GM21576 (cell line): ENCODE measurements at regions not wholly inside any gene's neighbourhood (a gene's known extent, or its start where the extent isn't known, plus 50 kb on each side); places are given as distances from the start of the nearest gene placed in this dataset.

Source experiments
- ATAC-seq: cut with Tn5 transposase; IDR thresholded peaks from one replicate; pipeline ENCODE4 v1.9.1; 2021; ENCODE audit warnings: mild to moderate bottlenecking, moderate library complexity; ENCODE audit not compliant: unreplicated experiment

DNA sequence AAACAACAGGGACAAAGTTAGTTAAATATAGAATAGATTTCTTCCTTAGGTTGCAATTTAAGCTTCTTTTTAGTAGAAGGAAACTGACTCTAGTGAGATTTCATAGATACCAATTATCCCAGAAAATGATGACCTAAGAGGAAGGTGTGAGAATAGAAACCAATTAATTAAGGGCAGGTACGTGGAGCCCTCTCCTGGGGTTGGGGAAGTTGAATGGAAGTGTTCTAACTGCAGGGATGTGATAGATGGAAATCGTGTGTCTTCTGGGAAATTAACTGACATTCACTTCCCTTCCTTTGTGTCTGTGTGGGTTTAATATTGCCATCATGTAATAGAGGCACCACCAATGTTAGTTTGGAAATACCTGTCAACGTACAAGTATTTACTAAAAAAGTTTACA lies 204.1 kb upstream of the ANK2 start:
- ATAC-seq = no peak

DNA sequence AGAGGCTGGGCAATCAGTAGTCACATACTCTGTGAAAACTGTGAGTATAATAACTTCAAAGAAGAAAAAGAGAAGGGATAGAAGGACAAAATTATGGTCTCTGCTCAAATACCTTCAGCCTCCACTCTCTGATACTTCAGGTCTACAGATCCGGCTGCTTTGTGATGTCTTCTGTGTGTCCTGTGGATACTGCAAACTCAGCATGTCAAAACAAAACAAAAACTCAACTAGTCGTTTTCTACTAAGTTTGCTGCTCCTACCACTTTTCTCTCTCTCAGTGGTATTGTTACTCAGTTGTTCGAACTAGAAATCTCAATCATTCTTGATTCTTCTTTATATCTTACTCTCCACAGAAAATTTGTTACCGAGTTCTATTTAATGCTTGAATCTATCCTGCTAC lies 202.4 kb upstream of the ANK2 start:
- no peak for ATAC-seq

DNA sequence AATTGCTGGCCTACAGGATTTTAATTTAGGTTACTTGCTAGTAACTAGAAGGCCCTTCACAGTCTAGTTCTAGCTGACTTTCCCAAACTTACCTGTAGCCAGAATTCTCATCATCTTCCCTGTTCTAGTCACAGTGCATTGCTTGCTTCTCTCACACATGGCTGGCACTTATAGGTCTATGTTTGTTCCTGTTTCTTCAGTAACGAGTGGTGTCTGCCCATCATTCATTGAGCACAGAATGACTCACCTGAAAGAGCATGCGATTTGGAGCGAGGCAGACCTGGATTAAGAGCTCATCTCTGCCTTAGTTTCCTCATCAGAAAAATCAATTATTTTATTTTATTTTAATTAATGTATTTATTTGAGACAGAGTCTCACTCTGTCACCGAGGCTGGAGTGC lies 201.7 kb upstream of the ANK2 start:
- ATAC-seq = no peak

- no peak for ATAC-seq
Measured at GRCh38 chr4:112848911-112849310, 200.5 kb upstream of the ANK2 start.

GRCh38 chr4:112852601-112853000 lies 196.9 kb upstream of the ANK2 start:
- no peak for ATAC-seq

GRCh38 chr4:112853662-112854256 lies 195.7 kb upstream of the ANK2 start:
- ATAC-seq = no peak

- ATAC-seq = no peak
Measured at GRCh38 chr4:112854420-112854819, 195.0 kb upstream of the ANK2 start.

DNA sequence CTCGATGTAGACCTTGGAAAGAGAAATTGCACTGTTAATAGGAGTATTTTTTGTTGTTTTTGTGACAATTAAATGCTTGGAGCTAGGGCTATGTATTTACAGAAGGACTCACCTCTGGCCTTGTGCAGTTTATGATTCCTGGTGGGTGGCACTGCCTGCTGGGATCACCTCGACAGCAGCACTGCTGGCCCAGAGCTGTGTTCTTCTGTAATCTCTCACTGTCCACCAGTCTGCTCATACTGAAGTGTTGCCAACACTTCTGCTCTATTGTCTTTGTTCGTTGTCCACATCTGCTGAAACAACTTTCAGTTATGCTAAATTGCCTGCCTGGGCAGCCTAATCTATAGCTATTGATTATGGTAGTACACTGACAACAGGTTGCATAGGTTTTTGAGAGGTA lies 194.4 kb upstream of the ANK2 start:
- ATAC-seq = no peak

- ATAC-seq = no peak
Measured at GRCh38 chr4:112857461-112857860, 192.0 kb upstream of the ANK2 start.

- no peak for ATAC-seq
Measured at GRCh38 chr4:112858751-112859150, 190.7 kb upstream of the ANK2 start.

DNA sequence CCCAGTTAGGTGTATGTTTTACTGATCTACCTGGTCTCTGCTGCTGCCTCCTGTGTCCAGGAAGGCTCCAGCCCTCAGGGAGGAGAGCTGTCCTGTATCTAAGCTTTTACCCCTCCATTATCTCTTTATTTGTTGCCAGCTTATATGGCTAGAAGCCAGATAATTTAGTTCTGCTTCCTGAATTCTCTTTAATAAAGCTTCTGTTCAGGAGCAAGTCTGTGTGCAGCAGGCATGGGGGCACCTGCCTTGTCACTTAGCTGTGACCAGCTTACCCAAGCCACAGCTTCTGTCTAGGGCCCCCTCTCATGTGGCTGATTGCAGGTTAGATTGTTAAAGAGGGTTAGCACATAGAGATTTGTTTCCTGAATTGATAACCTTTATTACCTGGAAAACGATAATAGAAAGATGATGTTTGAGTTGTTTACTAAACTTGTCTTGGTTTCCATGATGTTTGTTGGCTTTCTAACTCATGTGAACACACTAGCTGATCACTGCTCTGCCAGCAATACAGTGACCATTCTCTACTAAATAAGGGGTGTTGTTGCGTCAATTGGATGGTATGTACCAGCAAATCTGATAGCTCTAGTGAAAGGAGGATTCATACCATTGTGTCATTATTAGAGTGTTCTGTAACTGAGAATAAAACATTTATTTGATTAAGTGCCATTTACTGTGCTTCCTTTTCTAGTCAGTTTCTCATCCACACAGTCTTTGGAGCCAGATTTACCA lies 189.8 kb upstream of the ANK2 start:
- no peak for ATAC-seq

- ATAC-seq = no peak
Measured at GRCh38 chr4:112860830-112861690, 188.4 kb upstream of the ANK2 start.

GRCh38 chr4:112861691-112862674 lies 187.5 kb upstream of the ANK2 start:
- ATAC-seq = no peak

- no peak for ATAC-seq
Measured at GRCh38 chr4:112865443-112865842, 184.0 kb upstream of the ANK2 start.

GRCh38 chr4:112876316-112876715 lies 173.1 kb upstream of the ANK2 start:
- ATAC-seq = no peak

DNA sequence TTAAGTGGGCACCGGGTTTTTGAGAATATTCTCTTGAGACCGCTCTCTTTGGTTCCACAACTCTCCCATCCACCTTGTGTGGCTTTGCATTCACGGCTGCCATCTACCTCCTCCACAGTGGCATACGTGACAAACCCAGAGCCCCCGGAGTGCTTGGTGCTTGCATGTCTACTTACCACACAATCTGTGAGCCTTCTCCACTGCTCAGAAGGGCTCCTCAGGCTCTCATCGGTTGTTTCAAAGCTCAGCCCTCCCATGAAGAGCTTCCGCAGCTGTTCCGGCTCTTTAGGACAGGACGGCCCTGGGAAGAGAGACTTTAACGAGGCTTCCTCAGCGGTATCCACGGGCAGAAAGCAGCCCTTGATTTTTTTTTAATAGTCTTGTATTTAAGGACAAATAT lies 167.6 kb upstream of the ANK2 start:
- no peak for ATAC-seq

DNA sequence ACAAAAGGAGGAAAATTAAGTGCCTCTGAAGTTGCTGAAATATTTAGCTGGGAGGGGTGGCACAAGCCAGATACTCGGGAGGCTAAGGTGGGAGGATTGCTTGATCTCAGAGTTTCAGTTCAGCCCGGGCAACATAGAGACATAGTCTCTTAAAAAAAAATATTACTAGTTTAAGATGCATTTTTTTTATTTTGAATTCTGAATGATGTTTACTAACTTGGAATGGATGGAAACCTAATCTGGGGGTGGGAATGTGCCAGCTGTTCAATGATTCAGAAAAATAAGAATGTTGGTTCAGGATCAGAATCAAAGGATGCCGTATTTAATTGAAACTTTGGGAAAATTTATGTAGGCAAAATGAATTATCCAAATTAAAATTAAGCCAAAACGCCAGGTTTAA lies 167.2 kb upstream of the ANK2 start:
- no peak for ATAC-seq

DNA sequence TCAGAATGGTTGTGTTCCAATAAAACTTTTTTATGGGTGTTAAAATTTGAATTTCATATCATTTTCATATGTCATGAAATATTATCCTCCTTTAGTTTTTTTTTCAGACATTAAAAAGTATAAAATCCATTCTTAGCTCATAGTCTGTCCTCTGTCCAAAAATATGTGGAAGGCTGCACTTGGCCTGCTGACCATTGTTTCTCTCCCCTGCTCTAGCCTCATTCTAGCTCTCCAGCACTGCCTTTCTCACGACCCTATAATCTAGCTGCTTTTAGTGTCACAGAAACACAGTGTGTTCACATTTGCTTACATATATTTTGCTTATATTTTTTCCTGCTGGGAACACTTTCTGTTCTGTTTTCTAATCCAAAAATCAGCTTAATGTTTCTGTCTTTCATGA lies 165.0 kb upstream of the ANK2 start:
- no peak for ATAC-seq

- no peak for ATAC-seq
Measured at GRCh38 chr4:112885897-112886296, 163.6 kb upstream of the ANK2 start.

DNA sequence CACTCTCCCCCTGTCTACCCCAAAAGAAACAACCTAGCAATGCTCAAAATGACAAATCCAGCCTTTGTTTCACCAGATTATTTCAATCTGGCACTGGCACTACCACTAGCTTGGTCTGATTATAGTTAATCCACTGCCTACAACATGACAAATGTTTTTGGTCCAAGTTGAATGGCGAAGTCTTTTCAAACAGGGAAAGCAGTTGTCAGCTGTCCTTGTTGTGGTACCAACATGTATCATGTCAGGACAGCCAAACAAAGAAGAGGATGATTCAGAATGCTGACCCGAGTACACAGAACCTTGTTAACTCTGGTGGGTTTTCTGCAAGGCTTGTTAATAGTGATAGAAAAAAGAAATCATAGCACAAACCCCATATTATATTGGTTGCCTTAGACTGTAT lies 160.8 kb upstream of the ANK2 start:
- ATAC-seq = no peak

DNA sequence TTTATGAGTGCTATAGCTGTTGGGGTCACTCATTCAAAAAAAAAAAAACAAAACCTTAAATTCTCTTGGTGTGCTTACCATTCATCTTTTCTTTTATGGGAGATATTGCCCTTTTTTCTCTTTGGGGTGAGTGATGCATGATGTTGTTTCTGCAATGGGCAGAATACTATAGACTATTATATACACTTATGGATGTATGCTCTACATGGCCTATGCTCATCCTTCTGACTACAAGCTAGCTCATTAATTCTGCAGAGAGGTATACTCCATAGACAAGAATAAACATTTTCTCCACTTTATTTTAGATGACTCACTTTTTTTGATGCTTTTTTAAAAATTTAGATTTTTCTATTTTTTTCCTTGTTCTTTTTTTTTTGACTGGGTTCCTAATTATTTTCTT lies 160.3 kb upstream of the ANK2 start:
- ATAC-seq = no peak
